ENCODE measurements at regions not wholly inside any gene's neighbourhood (a gene's known extent, or its start where the extent isn't known, plus 50 kb on each side); places are given as distances from the start of the nearest gene placed in this dataset.

GRCh38 chr17:70780031-70780430 is 610.7 kb downstream of the KCNJ2 start:
- no peak for DNase-seq

GRCh38 chr17:70786081-70786480 is 616.7 kb downstream of the KCNJ2 start:
- intact Hi-C loops (cut with DNase I), result no loop called here
- DNase-seq, result no peak

More at GRCh38 chr17:70780031-70780430, 610.7 kb downstream of the KCNJ2 start:
- intact Hi-C loops (cut with DNase I), result no loop called here

GRCh38 chr17:70787721-70788300 is 618.5 kb downstream of the KCNJ2 start:
- intact Hi-C loops (cut with DNase I), result no loop called here
- no peak for DNase-seq

- intact Hi-C loops (cut with DNase I), result no loop called here
- no peak for DNase-seq
These were observed 622.6 kb downstream of the KCNJ2 start for GRCh38 chr17:70791748-70792443.

GRCh38 chr17:70794738-70795137 is 625.4 kb downstream of the KCNJ2 start:
- DNase-seq, result no peak
- intact Hi-C loops (cut with DNase I), result no loop called here

GRCh38 chr17:70795620-70796019 is 626.3 kb downstream of the KCNJ2 start:
- intact Hi-C loops (cut with DNase I), result no loop called here
- no peak for DNase-seq

- no peak for DNase-seq
- intact Hi-C loops (cut with DNase I), result no loop called here
These were observed 627.4 kb downstream of the KCNJ2 start for GRCh38 chr17:70796757-70797156.

GRCh38 chr17:70797166-70797565 is 627.8 kb downstream of the KCNJ2 start:
- intact Hi-C loops (cut with DNase I), result no loop called here

GRCh38 chr17:70804161-70804560 is 634.8 kb downstream of the KCNJ2 start:
- intact Hi-C loops (cut with DNase I), result no loop called here

More at GRCh38 chr17:70797166-70797565, 627.8 kb downstream of the KCNJ2 start:
- no peak for DNase-seq

GRCh38 chr17:70808596-70808995 is 639.3 kb downstream of the KCNJ2 start:
- DNase-seq, result no peak

More at GRCh38 chr17:70804161-70804560, 634.8 kb downstream of the KCNJ2 start:
- no peak for DNase-seq

GRCh38 chr17:70810609-70811008 is 641.3 kb downstream of the KCNJ2 start:
- no peak for DNase-seq
- intact Hi-C loops (cut with DNase I), result no loop called here

More at GRCh38 chr17:70808596-70808995, 639.3 kb downstream of the KCNJ2 start:
- intact Hi-C loops (cut with DNase I), result no loop called here

- intact Hi-C loops (cut with DNase I), result no loop called here
- DNase-seq, result no peak
These were observed 644.1 kb downstream of the KCNJ2 start for GRCh38 chr17:70813355-70813930.

GRCh38 chr17:70819183-70819582 is 649.9 kb downstream of the KCNJ2 start:
- no peak for DNase-seq
- intact Hi-C loops (cut with DNase I), result no loop called here

- intact Hi-C loops (cut with DNase I), result no loop called here
- DNase-seq, result no peak
These were observed 650.9 kb downstream of the KCNJ2 start for GRCh38 chr17:70820276-70820675.

- no peak for DNase-seq
These were observed 656.2 kb downstream of the KCNJ2 start for GRCh38 chr17:70825321-70826125.

GRCh38 chr17:70829876-70830275 is 660.5 kb downstream of the KCNJ2 start:
- intact Hi-C loops (cut with DNase I), result no loop called here
- no peak for DNase-seq

More at GRCh38 chr17:70825321-70826125, 656.2 kb downstream of the KCNJ2 start:
- intact Hi-C loops (cut with DNase I), result no loop called here

- no peak for DNase-seq
- intact Hi-C loops (cut with DNase I), result no loop called here
These were observed 664.7 kb downstream of the KCNJ2 start for GRCh38 chr17:70834039-70834438.

GRCh38 chr17:70848785-70849184 is 679.5 kb downstream of the KCNJ2 start:
- DNase-seq, result no peak
- intact Hi-C loops (cut with DNase I), result no loop called here

GRCh38 chr17:70855401-70856054 is 686.2 kb downstream of the KCNJ2 start:
- intact Hi-C loops (cut with DNase I), result no loop called here
- DNase-seq, result no peak
